Ectodermal cell (in vitro differentiated cells): ENCODE measurements at regions not wholly inside any gene's neighbourhood (a gene's known extent, or its start where the extent isn't known, plus 50 kb on each side); places are given as distances from the start of the nearest gene placed in this dataset.
"Not testable (repeated sequence)": the region's sequence is repeated elsewhere in the genome, so short reads cannot be mapped to it uniquely, and the experiment has no call there.

Source experiments
- H3K27ac ChIP-seq: 2 replicates; pipeline ENCODE4 v1.7.0; 2013; ENCODE audit warnings: mild to moderate bottlenecking, low read depth, low read length; ENCODE audit not compliant: insufficient read depth, poor library complexity, severe bottlenecking
- H3K27me3 ChIP-seq: 2 replicates; pipeline ENCODE4 v1.7.0; 2013; ENCODE audit warnings: mild to moderate bottlenecking, low read length; ENCODE audit not compliant: insufficient read depth, control insufficient read depth, poor library complexity, severe bottlenecking
- H3K36me3 ChIP-seq: one replicate; pipeline ENCODE4 v1.7.0; 2013; ENCODE audit warnings: low read length; ENCODE audit not compliant: control insufficient read depth, insufficient read depth
- H3K4me1 ChIP-seq: one replicate; pipeline ENCODE4 v1.7.0; 2013; ENCODE audit warnings: low read length; ENCODE audit not compliant: control insufficient read depth, insufficient read depth
- H3K4me3 ChIP-seq: 2 replicates; pipeline ENCODE4 v1.7.0; 2013; ENCODE audit warnings: low read depth, low read length, control low read depth; ENCODE audit not compliant: insufficient read depth
- H3K9me3 ChIP-seq: 2 replicates; pipeline ENCODE4 v1.7.0; 2013; ENCODE audit warnings: mild to moderate bottlenecking, low read length, moderate library complexity; ENCODE audit not compliant: control insufficient read depth
- WGBS, 2 experiments: methylation state at CpG; one replicate each; pipeline ENCODE4 v1.1.7; 2013; ENCODE audit warnings: missing lambda C conversion rate in 2 of 2; 5-methylcytosine and 5-hydroxymethylcytosine counted together

DNA sequence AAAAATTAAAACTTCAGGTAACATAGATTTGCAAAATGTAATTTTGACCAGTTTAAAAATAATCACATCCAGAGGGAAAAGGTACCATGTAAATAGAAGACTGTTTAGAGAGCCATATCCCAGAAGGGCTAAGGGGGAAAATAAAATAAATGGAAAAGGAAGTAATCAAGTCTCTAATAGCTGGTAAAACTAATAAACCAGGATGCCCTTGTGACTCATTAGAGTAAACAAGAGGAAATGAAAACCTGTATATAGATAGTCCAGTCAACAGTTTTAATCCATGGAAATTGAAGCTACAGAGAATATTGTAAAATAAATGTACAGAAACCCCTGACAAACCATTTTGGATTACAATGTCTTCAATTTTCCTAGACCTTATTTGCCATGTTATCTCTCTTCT lies 698.0 kb upstream of the RGS18 start:
- no peak overlapping the region for H3K27ac ChIP-seq
- no peaks in the 10 kb centered on the region for H3K36me3 ChIP-seq
- no peak overlapping the region for H3K4me3 ChIP-seq
- no peaks in the 10 kb centered on the region for H3K9me3 ChIP-seq
- no peaks in the 10 kb centered on the region for H3K27me3 ChIP-seq
- no peaks in the 10 kb centered on the region for H3K4me1 ChIP-seq

DNA sequence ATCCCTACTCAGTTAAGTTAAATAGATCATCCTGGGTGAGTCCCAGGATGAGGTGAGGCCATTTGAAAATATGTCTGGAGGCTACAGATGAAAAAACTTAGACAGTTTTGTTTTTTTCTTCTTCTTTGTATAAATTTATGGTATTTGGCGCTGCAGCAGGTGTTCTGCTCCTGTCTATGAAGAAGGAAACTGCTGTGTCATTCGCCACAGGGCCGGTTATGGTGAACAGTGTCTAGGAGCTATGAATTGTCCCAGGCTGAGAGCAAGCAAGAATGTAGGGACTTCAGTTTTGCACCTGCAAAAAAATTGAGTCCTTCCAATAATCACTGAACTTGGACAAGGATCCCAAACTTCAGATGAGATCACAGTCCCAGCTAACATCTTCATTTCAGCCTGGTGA lies 674.3 kb upstream of the RGS18 start:
- H3K27me3 ChIP-seq = no peaks in the 10 kb centered on the region
- no peaks in the 10 kb centered on the region for H3K4me1 ChIP-seq
- no peaks in the 10 kb centered on the region for H3K36me3 ChIP-seq
- 89 to 93% methylated on average over 3 of the region's 3 CpGs for WGBS, 2 experiments
- H3K9me3 ChIP-seq = no peaks in the 10 kb centered on the region
- H3K27ac ChIP-seq = no peak overlapping the region
- no peak overlapping the region for H3K4me3 ChIP-seq

DNA sequence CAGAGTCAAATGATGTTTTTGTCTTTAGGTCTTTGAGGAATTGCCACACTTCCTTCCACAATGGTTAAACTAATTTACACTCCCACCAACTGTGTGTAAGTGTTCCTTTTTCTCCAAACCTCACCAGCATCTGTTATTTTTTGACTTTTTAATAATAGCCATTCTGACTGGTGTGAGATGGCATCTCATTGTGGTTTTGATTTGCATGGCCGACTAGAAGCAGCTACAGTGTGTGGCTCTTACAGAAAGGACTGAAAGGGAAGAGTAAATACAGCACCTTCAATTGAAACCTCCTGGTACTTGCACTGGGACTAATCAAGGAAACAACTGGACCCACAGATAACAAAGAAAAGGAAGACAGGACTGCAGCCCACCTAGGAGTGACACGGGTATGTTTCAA lies 668.0 kb upstream of the RGS18 start:
- H3K9me3 ChIP-seq = no peaks in the 10 kb centered on the region
- no peaks in the 10 kb centered on the region for H3K4me1 ChIP-seq
- H3K27ac ChIP-seq = no peak overlapping the region
- 85 to 99% methylated on average over 2 of the region's 2 CpGs for WGBS, 2 experiments
- H3K4me3 ChIP-seq = no peak overlapping the region
- no peaks in the 10 kb centered on the region for H3K36me3 ChIP-seq
- no peaks in the 10 kb centered on the region for H3K27me3 ChIP-seq

DNA sequence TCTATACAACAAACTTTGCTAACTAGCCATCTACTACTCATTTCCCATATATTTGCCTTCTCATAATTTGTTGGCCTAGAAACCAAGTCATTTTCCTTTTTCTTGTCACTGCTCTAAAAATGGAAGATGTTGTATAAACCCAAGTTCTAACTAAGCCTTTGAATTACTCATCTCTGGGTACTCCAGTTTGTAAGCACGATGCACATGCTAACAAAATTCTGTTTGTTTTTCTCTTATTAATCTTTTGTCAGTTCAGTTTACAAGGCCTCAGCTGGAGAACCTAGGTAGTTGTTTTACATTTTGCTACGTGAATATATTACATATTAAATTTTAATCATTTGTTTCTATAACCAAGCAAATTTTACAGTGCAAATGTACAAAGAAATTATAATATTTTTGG lies 663.2 kb upstream of the RGS18 start:
- Histone ChIP-seq H3K9me3 (no peaks in the 10 kb centered on the region), H3K36me3 (no peaks in the 10 kb centered on the region), H3K27me3 (no peaks in the 10 kb centered on the region), H3K4me1 (no peaks in the 10 kb centered on the region), H3K4me3 (no peak overlapping the region), H3K27ac (no peak overlapping the region)
- 88 to 94% methylated on average over 1 of the region's 2 CpGs for whole genome bisulfite sequencing, 2 experiments

GRCh38 chr1:191498318-191498717 lies 659.9 kb upstream of the RGS18 start:
- Histone ChIP-seq H3K9me3 (no peaks in the 10 kb centered on the region), H3K4me1 (no peaks in the 10 kb centered on the region)

DNA sequence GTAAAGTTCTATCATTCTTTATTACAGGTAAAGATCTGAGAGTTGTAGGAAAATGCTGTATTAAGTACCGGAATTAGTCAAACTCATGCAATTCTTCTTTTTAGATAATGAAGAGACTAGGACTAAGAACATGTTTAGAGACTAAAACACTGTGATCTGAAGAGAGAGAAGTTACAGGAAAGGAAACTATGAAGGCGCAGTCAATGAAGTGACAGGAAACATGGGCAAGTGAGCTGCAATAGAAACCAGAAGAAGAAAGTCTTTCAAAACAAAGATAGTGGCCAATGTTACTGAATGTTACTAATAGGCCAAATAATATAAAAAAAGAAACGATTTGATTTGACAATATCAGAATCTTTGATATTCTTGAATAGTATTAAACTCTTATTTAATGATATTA lies 659.4 kb upstream of the RGS18 start:
- WGBS, 2 experiments = 92 to 95% methylated on average over 2 of the region's 3 CpGs
- H3K36me3 ChIP-seq = no peaks in the 10 kb centered on the region
- no peak overlapping the region for H3K4me3 ChIP-seq
- no peak overlapping the region for H3K27ac ChIP-seq
- no peaks in the 10 kb centered on the region for H3K4me1 ChIP-seq
- H3K9me3 ChIP-seq = no peaks in the 10 kb centered on the region
- no peaks in the 10 kb centered on the region for H3K27me3 ChIP-seq

More at GRCh38 chr1:191498318-191498717, 659.9 kb upstream of the RGS18 start:
- H3K27ac ChIP-seq = no peak overlapping the region
- H3K36me3 ChIP-seq = no peaks in the 10 kb centered on the region
- no peak overlapping the region for H3K4me3 ChIP-seq
- H3K27me3 ChIP-seq = no peaks in the 10 kb centered on the region

DNA sequence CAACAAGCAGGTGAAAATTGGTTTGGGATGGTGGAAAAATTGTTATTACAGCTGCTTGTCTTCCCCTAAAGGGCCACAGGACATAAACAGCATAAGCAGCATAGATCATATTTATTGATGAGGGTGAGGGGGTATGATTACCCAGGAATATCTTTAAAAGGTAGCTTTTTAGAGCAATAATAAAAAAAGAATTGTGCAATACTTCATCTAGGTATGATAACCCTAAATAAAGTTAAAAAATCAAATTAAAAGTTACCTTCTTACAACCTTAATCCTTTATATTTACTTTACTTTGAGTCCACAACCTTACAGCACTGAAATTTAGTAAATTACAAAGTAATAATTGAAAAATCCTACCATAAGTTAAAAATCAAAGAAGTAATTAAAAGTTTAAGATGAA lies 653.3 kb upstream of the RGS18 start:
- no peak overlapping the region for H3K27ac ChIP-seq
- no peaks in the 10 kb centered on the region for H3K9me3 ChIP-seq

GRCh38 chr1:191508239-191508638 lies 650.0 kb upstream of the RGS18 start:
- Histone ChIP-seq H3K27ac (no peak overlapping the region), H3K4me1 (no peaks in the 10 kb centered on the region), H3K9me3 (no peaks in the 10 kb centered on the region), H3K4me3 (no peak overlapping the region), H3K27me3 (no peaks in the 10 kb centered on the region), H3K36me3 (no peaks in the 10 kb centered on the region)
- WGBS, 2 experiments = 88 to 97% methylated on average over 2 of the region's 2 CpGs

More for the DNA sequence above, 653.3 kb upstream of the RGS18 start:
- Histone ChIP-seq H3K36me3 (no peaks in the 10 kb centered on the region), H3K27me3 (no peaks in the 10 kb centered on the region), H3K4me3 (no peak overlapping the region), H3K4me1 (no peaks in the 10 kb centered on the region)

DNA sequence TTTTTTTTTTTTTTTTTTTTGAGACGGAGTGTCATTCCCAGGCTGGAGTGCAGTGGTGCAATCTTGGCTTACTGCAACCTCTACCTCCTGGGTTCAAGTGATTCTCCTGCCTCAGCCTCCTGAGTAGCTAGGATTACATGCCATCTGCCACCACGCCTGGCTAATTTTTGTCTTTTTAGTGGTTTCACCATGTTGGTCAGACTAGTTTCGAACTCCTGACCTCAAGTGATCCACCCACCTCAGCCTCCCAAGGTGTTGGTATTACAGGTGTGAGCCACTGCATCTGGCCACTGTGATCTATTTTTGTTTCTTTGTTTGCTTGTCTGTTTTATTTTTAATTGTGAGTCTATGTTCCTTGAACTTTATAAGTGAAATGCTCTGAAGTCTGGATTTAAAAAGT lies 646.8 kb upstream of the RGS18 start:
- H3K36me3 ChIP-seq, H3K27ac ChIP-seq, H3K9me3 ChIP-seq, H3K4me3 ChIP-seq, H3K27me3 ChIP-seq, H3K4me1 ChIP-seq: not testable (repeated sequence)
- 73 to 91% methylated on average over 3 of the region's 3 CpGs for WGBS, 2 experiments

DNA sequence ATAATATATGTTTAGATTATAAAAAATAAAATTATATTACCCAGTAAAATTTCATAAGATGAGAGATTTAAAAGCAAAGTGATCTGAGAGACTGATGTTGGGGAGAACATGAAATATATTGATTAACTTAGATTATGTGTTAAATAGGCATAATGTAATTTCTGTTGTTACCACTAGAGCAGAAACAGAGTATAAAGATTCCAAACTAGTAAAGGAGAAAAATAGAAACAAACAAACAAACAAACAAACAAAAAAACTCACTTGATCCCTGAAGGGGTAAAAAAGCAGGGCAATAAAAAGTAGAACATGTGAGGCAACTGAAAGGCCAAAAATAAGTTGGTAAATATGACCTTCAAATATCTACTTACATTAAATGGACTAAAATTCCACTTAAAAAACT lies 640.4 kb upstream of the RGS18 start:
- H3K4me1 ChIP-seq = no peaks in the 10 kb centered on the region
- no peaks in the 10 kb centered on the region for H3K9me3 ChIP-seq
- no peak overlapping the region for H3K4me3 ChIP-seq
- no peaks in the 10 kb centered on the region for H3K36me3 ChIP-seq
- no peak overlapping the region for H3K27ac ChIP-seq
- no peaks in the 10 kb centered on the region for H3K27me3 ChIP-seq

GRCh38 chr1:191519519-191519918 lies 638.7 kb upstream of the RGS18 start:
- Histone ChIP-seq H3K9me3 (no peaks in the 10 kb centered on the region), H3K4me3 (no peak overlapping the region), H3K4me1 (no peaks in the 10 kb centered on the region), H3K36me3 (no peaks in the 10 kb centered on the region), H3K27me3 (no peaks in the 10 kb centered on the region), H3K27ac (no peak overlapping the region)
